HG03439 (cell line): ENCODE measurements at regions not wholly inside any gene's neighbourhood (a gene's known extent, or its start where the extent isn't known, plus 50 kb on each side); places are given as distances from the start of the nearest gene placed in this dataset.
"Not testable (repeated sequence)": the region's sequence is repeated elsewhere in the genome, so short reads cannot be mapped to it uniquely, and the experiment has no call there.

Experiments used
- ATAC-seq: cut with Tn5 transposase; IDR thresholded peaks from one replicate; pipeline ENCODE4 v1.9.1; 2021; ENCODE audit warnings: mild to moderate bottlenecking, moderate library complexity; ENCODE audit not compliant: unreplicated experiment

GRCh38 chr3:145079436-145079835 lies 1081.5 kb downstream of the PLOD2 start:
- ATAC-seq: no peak

DNA sequence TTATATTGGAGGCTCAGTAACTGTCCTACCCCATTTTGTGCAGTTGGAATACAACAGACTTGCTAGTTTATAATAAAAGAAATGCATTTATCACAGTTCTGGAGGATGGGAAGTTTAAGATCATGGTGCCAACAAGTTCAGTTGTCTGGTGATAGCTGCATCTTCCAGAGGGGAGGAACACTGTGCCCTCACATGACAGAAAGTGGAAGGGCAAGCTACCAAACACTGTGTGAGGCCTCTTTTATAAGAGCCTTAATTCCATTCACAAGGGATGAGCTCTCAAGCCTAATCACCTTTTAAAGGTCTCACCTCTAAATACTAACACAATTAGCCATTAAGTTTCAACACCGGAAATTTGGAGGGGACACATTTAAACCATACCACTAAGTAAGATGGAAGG lies 1073.9 kb downstream of the PLOD2 start:
- no peak for ATAC-seq

- ATAC-seq: no peak
Measured at GRCh38 chr3:145088917-145089316, 1072.1 kb downstream of the PLOD2 start.

- ATAC-seq: no peak
Measured at GRCh38 chr3:145089337-145089736, 1071.6 kb downstream of the PLOD2 start.

DNA sequence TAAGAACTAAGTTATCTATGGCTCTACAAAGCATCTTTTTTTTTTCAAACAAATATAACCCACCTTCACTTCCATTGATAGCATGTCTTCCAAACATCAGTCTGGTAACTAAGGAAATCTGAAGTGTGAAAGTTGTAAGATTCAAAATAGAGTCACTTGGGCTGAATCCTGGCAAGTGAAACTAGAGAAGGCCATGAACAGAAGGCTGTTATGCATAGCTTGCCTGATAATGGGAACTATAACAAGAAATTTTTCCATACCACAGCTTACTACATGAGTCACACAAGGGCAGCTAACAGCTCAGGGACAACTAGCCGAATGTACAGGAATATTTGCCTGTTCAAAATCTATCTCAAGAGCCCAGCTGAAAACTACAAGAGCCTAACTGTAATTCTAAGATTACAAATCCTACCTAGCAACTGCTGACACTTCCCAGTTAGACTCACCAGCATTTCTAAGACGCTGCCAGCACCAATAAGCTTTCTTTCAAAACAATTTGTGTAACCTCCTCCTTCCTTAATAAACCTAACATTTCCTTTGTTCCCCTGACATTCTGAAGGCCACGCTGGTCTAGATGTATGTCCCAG lies 1066.5 kb downstream of the PLOD2 start:
- peak; percentile 90 for ATAC-seq

DNA sequence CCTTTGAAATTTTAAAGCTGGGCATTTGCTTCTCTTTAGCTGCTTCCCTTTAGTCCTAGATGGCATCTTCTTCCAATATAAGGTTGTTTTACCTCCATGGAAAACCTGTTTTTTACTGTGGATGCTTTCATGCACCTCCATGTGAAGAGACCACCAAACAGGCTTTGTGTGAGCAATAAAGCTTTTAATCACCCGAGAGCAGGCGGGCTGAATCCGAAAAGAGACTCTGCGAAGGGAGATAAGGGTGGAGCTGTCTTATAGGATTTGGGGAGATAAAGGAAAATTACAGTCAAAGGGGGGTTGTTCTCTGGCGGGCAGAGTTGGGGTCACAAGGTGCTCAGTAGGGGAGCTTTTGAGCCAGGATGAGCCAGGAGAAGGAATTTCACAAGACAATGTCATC lies 1049.8 kb downstream of the PLOD2 start:
- not testable (repeated sequence) for ATAC-seq

- ATAC-seq: no peak
Measured at GRCh38 chr3:145116769-145117168, 1044.2 kb downstream of the PLOD2 start.

DNA sequence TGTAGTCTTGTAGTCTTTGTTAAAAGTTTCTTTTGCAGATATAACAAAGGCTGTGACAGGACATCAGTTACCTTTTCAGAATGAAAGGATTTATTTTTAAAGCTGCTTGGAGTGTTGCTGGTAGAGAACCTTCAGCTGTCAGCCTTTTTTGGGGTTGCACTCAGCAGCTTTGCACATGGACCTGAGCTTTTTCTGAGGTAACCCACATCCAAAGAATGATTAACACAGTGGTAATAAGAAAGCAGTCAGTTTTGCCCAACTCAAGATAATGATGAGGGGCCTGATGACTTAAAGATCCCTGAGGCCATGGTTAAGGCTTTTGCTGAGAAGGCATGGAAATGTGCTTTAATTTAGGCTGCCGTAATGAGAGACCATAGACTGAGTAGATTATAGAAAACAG lies 1042.7 kb downstream of the PLOD2 start:
- no peak for ATAC-seq

GRCh38 chr3:145124900-145125678 lies 1035.9 kb downstream of the PLOD2 start:
- ATAC-seq: no peak

DNA sequence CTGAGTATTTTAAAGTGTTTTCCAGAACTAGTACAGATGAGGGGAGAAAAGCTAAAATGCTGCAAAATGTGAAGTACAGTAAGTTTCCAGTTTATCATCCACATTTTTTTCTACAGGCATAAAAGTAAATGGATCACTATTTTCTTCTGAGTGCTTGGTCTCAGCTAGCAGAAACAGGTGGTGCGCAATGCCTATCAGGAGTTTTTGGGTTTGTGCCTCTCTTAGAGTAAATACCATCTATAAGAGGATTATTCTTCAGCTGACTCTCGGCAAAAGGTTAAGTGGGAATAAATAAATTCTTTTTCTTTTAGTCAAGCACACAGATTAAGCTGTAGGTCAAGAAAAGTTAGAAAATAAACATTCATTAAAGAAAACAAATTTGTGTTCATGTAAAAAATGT lies 1027.7 kb downstream of the PLOD2 start:
- no peak for ATAC-seq

DNA sequence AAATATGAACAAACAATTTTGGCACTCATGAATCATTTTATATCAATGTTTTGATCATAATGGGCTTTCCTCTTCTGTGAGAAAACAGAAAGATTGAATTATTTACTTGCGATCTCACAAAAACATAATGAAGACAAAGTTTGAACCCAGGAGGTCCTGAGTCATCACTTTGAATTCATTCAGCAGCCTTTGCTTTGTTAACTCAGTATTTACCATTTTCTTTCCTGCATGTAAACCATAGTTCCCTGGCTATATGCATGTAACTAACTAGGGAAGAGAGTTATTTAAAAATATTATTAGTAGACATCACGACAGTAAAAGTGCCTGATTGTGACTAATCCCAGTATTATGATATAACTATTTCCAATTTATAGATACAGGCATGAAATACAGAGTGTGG lies 1026.2 kb downstream of the PLOD2 start:
- no peak for ATAC-seq

DNA sequence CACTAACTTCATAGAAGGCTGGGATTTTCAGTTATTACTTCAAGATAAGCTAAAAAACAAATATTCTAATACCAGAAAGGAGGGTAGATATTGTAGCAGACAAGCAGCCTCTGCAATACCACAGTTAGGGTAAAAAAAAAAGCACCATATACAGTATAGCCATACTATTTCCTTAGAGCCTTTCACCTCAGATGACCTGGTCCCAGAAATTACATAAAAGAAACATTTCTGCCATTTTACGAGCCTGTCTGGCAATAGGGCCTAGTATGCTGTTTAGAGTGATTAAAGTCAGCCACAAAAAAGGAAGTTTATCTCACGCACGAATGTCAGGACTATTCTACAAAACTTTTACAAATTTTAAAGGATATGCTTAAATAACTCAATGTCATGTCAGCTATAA lies 1016.6 kb downstream of the PLOD2 start:
- ATAC-seq: no peak

DNA sequence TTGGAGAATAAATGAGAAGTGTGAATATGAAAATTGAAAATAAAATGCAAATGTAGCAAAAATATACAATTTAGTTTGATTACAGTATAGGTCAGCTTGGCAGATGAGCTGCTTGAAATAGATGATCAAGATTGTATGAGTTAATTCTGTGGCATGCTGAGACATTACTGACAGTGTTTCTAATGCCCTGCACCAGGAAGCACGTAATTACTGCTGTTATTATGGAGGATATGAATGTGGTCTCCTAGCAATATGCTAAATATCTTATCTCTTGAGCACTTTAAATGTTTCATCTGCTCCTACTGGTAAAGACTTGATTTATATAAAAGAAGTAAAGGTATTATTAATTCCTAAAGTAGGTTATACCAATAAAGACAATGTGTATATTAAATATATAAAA lies 1015.5 kb downstream of the PLOD2 start:
- ATAC-seq: no peak

GRCh38 chr3:145159640-145160039 lies 1001.3 kb downstream of the PLOD2 start:
- no peak for ATAC-seq

GRCh38 chr3:145170121-145170520 lies 990.9 kb downstream of the PLOD2 start:
- no peak for ATAC-seq

GRCh38 chr3:145175626-145176025 lies 985.4 kb downstream of the PLOD2 start:
- no peak for ATAC-seq

- ATAC-seq: no peak
Measured at GRCh38 chr3:145176907-145177306, 984.1 kb downstream of the PLOD2 start.

DNA sequence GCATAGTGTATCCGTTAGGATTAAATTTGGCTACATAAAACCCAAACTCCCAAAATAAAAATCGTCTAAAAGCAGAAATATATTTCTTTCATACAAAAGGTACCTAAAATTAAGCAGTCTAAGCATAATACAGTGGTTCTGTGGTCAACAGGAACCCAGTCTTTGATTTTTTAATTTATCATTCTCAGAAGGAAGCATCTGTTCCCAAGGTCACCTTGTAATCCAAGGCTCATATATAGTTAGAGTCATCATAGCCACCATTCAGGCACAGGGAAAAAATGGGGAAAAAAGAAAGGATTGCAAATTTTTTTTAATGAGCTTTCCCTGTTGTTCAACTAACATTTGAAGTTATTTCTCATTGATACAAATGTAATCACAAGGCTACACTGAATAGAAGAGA lies 983.2 kb downstream of the PLOD2 start:
- ATAC-seq: no peak

- no peak for ATAC-seq
Measured at GRCh38 chr3:145182196-145182911, 978.6 kb downstream of the PLOD2 start.

GRCh38 chr3:145183261-145183660 lies 977.7 kb downstream of the PLOD2 start:
- ATAC-seq: no peak

DNA sequence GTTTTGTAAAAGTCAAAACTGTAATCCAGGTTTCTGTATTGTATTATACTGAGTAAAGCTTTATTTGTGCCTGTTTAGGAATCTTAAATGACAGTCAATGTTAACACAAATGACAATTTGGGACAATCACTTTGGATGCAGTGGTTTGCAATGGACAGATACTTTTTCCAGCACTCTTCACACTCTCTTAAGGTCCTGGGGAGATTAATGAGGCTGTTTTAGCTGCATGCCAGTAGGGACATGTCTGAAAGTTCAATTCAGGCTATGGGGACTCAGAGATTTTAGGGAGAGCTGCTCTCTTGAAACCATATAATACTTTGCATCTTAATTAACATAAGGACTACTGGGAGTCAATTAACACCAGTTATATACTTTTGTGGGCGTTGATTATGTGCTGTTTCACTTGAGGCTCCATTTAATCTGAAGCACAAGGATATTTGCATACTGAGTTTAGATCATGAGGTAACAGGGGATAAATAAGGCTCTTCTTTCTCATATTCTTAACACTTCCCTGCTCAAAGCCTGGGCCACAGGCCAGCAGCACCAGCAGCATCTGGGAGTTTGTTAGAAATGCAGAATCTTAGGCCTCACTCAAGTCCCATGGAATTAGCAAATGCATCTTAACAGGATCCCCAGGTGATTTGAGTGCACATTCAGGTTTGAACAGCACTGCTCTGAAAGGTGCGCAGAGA lies 972.8 kb downstream of the PLOD2 start:
- no peak for ATAC-seq

GRCh38 chr3:145190138-145190537 lies 970.8 kb downstream of the PLOD2 start:
- no peak for ATAC-seq
